Testis (tissue), 2 donors: ENCODE measurements at regions not wholly inside any gene's neighbourhood (a gene's known extent, or its start where the extent isn't known, plus 50 kb on each side); places are given as distances from the start of the nearest gene placed in this dataset.

Experiments used
- DNase-seq: peaks from one replicate; pipeline ENCODE4 v3.0.0-alpha.2; 2019
- H3K27ac ChIP-seq, 2 donors: fragments of 200-600 bp; sonication (generic); one replicate each; pipeline ENCODE4 v1.5.1; 2019
- H3K27me3 ChIP-seq: fragments of 200-600 bp; sonication (generic); one replicate; pipeline ENCODE4 v1.5.1; 2019
- H3K36me3 ChIP-seq: fragments of 200-600 bp; sonication (generic); one replicate; pipeline ENCODE4 v1.5.1; 2017; ENCODE audit warnings: low read depth; ENCODE audit errors: missing control alignments
- H3K4me1 ChIP-seq: fragments of 200-600 bp; sonication (generic); one replicate; pipeline ENCODE4 v1.5.1; 2019
- H3K4me3 ChIP-seq, 2 donors: fragments of 200-600 bp; sonication (generic); one replicate each; pipeline ENCODE4 v1.5.1; 2017 to 2019
- H3K9me3 ChIP-seq: fragments of 200-600 bp; sonication (generic); one replicate; pipeline ENCODE4 v1.5.1; 2017
- CTCF ChIP-seq, 3 experiments: fragments of 450-650 bp in 2 of 3; fragments of 200-600 bp in 1 of 3; sonication (generic) in 1 of 3; IDR thresholded peaks; one replicate each; pipeline ENCODE4 v1.5.1; 2016 to 2019; ENCODE audit warnings: antibody characterized with exemption in 3 of 3, mild to moderate bottlenecking in 2 of 3, moderate library complexity in 1 of 3
- POLR2A ChIP-seq: fragments of 450-650 bp; IDR thresholded peaks from one replicate; pipeline ENCODE4 v1.6.1; 2017; ENCODE audit warnings: antibody characterized with exemption, mild to moderate bottlenecking, moderate library complexity
- WGBS, 2 donors: methylation state at CpG; one replicate each; pipeline ENCODE4 v1.1.5; 2018; 5-methylcytosine and 5-hydroxymethylcytosine counted together
- intact Hi-C: fragments of 100-400 bp; cut with DNase I; formaldehyde crosslinking; loops from one replicate; pipeline ENCODE4 v1.15.1; 2023; ENCODE audit warnings: low total_unique reads

DNA sequence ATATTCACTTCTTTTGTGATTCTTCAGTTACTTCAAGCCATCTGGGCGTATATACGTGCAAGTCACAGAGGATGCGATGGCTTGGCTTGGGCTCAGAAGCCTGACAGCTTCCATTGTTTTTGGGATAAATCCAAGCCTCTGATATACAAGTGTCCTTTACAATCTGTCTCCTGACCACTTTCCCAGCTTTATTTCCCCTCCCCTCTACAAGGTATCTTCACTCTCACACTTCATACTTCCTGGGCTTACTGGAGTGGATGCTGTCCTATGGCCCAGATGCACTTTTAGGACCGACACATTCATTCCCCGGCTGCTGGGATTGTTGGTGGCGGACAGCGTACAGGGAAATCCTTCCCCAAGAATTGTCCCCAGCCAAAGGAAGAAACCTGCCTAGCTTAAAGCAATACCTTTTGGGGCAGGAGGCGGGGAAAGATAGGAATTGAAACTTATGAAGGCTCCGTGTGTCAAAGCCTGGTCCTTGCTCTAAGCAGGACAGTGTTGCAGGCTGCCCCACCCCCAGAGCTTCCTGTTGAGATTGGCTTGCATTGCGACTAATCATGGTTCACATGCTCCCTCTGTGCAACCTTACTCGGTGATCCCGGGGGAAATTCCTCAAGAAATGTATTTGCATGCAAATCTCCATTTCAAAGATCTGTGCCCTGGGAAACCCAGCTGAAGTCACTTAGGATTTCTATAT, 802.9 kb upstream of the ID2 start:
- Histone ChIP-seq H3K4me1 (no peaks in the 10 kb centered on the region), H3K4me3 (no peak overlapping the region), H3K27me3 (no peaks in the 10 kb centered on the region), H3K9me3 (no peaks in the 10 kb centered on the region), H3K36me3 (no peaks in the 10 kb centered on the region), H3K27ac (no peak overlapping the region)
- WGBS, 2 donors = 80 to 81% methylated on average over 12 of the region's 12 CpGs
- TF ChIP-seq CTCF (IDR thresholded peaks at IDR 0.05) = no peak
- TF ChIP-seq POLR2A = no peak
- intact Hi-C loops = no loop called here
- no peak for DNase-seq

- TF ChIP-seq CTCF (IDR thresholded peaks at IDR 0.05) (no peak), POLR2A (no peak)
- no peaks in the 10 kb centered on the region for H3K27me3 ChIP-seq
- no peak overlapping the region for H3K27ac ChIP-seq
- WGBS, 2 donors = 93 to 96% methylated on average over 1 of the region's 1 CpG
- H3K4me1 ChIP-seq = no peaks in the 10 kb centered on the region
- no peaks in the 10 kb centered on the region for H3K36me3 ChIP-seq
- intact Hi-C loops = no loop called here
- no peaks in the 10 kb centered on the region for H3K9me3 ChIP-seq
- no peak for DNase-seq
- H3K4me3 ChIP-seq = no peak overlapping the region
Observed at GRCh38 chr2:7879483-7879835, 802.4 kb upstream of the ID2 start.

DNA sequence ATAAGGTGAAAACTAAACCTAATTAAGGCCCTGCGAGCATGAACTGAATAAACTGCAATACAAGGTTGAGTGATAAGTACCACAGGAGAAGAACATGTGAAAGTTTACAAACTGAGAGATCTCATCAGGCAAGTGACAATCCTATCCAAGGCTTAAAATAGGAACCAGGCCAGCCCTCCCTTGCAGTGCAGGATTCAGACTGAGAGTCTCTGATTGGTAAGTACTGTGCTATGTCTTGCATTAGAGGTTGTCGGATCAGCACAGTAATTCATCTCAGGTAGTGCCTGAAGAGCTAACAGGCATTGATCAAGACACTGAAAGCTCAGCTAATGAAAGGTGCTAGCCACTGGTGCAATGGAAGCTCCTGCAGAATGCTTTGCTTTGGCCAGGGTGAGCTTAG, 801.7 kb upstream of the ID2 start:
- 97 to 100% methylated on average over 2 of the region's 2 CpGs for WGBS, 2 donors
- no peak for DNase-seq
- H3K4me1 ChIP-seq = no peaks in the 10 kb centered on the region

GRCh38 chr2:7880566-7880965, 801.3 kb upstream of the ID2 start:
- H3K36me3 ChIP-seq = no peaks in the 10 kb centered on the region
- WGBS, 2 donors = 73 to 74% methylated on average over 2 of the region's 2 CpGs
- TF ChIP-seq POLR2A (no peak), CTCF (IDR thresholded peaks at IDR 0.05) (no peak)
- intact Hi-C loops = no loop called here
- no peak for DNase-seq
- no peak overlapping the region for H3K27ac ChIP-seq
- H3K27me3 ChIP-seq = no peaks in the 10 kb centered on the region
- no peak overlapping the region for H3K4me3 ChIP-seq
- H3K4me1 ChIP-seq = no peaks in the 10 kb centered on the region
- no peaks in the 10 kb centered on the region for H3K9me3 ChIP-seq

More for the DNA sequence above, 801.7 kb upstream of the ID2 start:
- TF ChIP-seq POLR2A (no peak), CTCF (IDR thresholded peaks at IDR 0.05) (no peak)
- no peak overlapping the region for H3K27ac ChIP-seq
- intact Hi-C loops = no loop called here
- H3K4me3 ChIP-seq = no peak overlapping the region
- H3K36me3 ChIP-seq = no peaks in the 10 kb centered on the region
- no peaks in the 10 kb centered on the region for H3K27me3 ChIP-seq
- no peaks in the 10 kb centered on the region for H3K9me3 ChIP-seq

GRCh38 chr2:7881063-7881462, 800.8 kb upstream of the ID2 start:
- no peak overlapping the region for H3K4me3 ChIP-seq
- H3K27me3 ChIP-seq = no peaks in the 10 kb centered on the region
- WGBS, 2 donors = 62 to 67% methylated on average over 5 of the region's 5 CpGs
- intact Hi-C loops = no loop called here
- no peaks in the 10 kb centered on the region for H3K9me3 ChIP-seq
- no peak for DNase-seq
- no peaks in the 10 kb centered on the region for H3K36me3 ChIP-seq
- no peak for TF ChIP-seq CTCF (IDR thresholded peaks at IDR 0.05)
- TF ChIP-seq POLR2A = no peak
- no peaks in the 10 kb centered on the region for H3K4me1 ChIP-seq
- no peak overlapping the region for H3K27ac ChIP-seq
